Right renal cortex interstitium (tissue), 3 donors: ENCODE measurements at regions not wholly inside any gene's neighbourhood (a gene's known extent, or its start where the extent isn't known, plus 50 kb on each side); places are given as distances from the start of the nearest gene placed in this dataset.
A peak's percentile ranks its signal among the peaks of the same experiment; 100 is the strongest.

ENCODE experiments used
- DNase-seq, 3 donors: peaks; one replicate each; pipeline ENCODE4 v3.0.0-alpha.2; 2013; ENCODE audit warnings: low read depth in 3 of 3, low spot score in 2 of 3

GRCh38 chr1:87665151-87665550 lies 336.5 kb downstream of the LMO4 start:
- no peak for DNase-seq

- DNase-seq = no peak
Observed at GRCh38 chr1:87666681-87667080, 338.0 kb downstream of the LMO4 start.

- DNase-seq = no peak
Observed at GRCh38 chr1:87669674-87670073, 341.0 kb downstream of the LMO4 start.

GRCh38 chr1:87673309-87673708 lies 344.6 kb downstream of the LMO4 start:
- DNase-seq = no peak

- DNase-seq = no peak
Observed at GRCh38 chr1:87673748-87674147, 345.1 kb downstream of the LMO4 start.

GRCh38 chr1:87674791-87675190 lies 346.1 kb downstream of the LMO4 start:
- no peak for DNase-seq

GRCh38 chr1:87678266-87678665 lies 349.6 kb downstream of the LMO4 start:
- DNase-seq = no peak

- DNase-seq = no peak
Observed at GRCh38 chr1:87682565-87682964, 353.9 kb downstream of the LMO4 start.

- DNase-seq = peak in 1 of 3 donors; percentile 1
Observed at GRCh38 chr1:87683196-87683956, 354.7 kb downstream of the LMO4 start.

- DNase-seq = peak in 1 of 3 donors; percentile 27
Observed at GRCh38 chr1:87684194-87684593, 355.5 kb downstream of the LMO4 start.

- peak in 1 of 3 donors; percentile 27 for DNase-seq
Observed at GRCh38 chr1:87684713-87685205, 356.1 kb downstream of the LMO4 start.

- DNase-seq = peak in 1 of 3 donors; percentile 5
Observed at GRCh38 chr1:87685311-87686135, 356.8 kb downstream of the LMO4 start.

- peak in 1 of 3 donors; percentile 7 for DNase-seq
Observed at GRCh38 chr1:87686136-87686495, 357.4 kb downstream of the LMO4 start.

- DNase-seq = peak in 2 of 3 donors; percentile 2 to 36
Observed at GRCh38 chr1:87686671-87687070, 358.0 kb downstream of the LMO4 start.

- no peak for DNase-seq
Observed at GRCh38 chr1:87688136-87688535, 359.5 kb downstream of the LMO4 start.

- no peak for DNase-seq
Observed at GRCh38 chr1:87689487-87689886, 360.8 kb downstream of the LMO4 start.

GRCh38 chr1:87696483-87696882 lies 367.8 kb downstream of the LMO4 start:
- no peak for DNase-seq

- DNase-seq = no peak
Observed at GRCh38 chr1:87702455-87702854, 373.8 kb downstream of the LMO4 start.

- no peak for DNase-seq
Observed at GRCh38 chr1:87705233-87705632, 376.6 kb downstream of the LMO4 start.

- no peak for DNase-seq
Observed at GRCh38 chr1:87706203-87706602, 377.5 kb downstream of the LMO4 start.

- no peak for DNase-seq
Observed at GRCh38 chr1:87706779-87707228, 378.1 kb downstream of the LMO4 start.

- DNase-seq = no peak
Observed at GRCh38 chr1:87707411-87707810, 378.7 kb downstream of the LMO4 start.
